MCF 10A (cell line): ENCODE measurements at regions not wholly inside any gene's neighbourhood (a gene's known extent, or its start where the extent isn't known, plus 50 kb on each side); places are given as distances from the start of the nearest gene placed in this dataset.
"Not testable (repeated sequence)": the region's sequence is repeated elsewhere in the genome, so short reads cannot be mapped to it uniquely, and the experiment has no call there.

ENCODE experiments used
- BruUV-seq: library from RNA; stranded (reverse); fragments of 400-500 nt; replicated peaks from 2 replicates; lab custom pipeline; 2021; lab: Mats Ljungman, UMichigan
- CTCF ChIA-PET: fragments of 300-600 bp; sonication (Branson Sonifier 250); formaldehyde crosslinking; extraction: SDS; loops from one replicate; lab custom pipeline; 2021; ENCODE audit warnings: antibody characterized with exemption, inconsistent platforms; lab: Yijun Ruan, JAX
- POLR2A ChIA-PET: fragments of 300-600, 350-650 bp; sonication (Branson Sonifier 250); formaldehyde crosslinking; extraction: SDS; loops from one replicate; lab custom pipeline; 2020; ENCODE audit warnings: antibody characterized with exemption, inconsistent platforms; lab: Yijun Ruan, JAX
- DNase-seq: peaks from one replicate; pipeline ENCODE4 v3.0.0-alpha.2; 2018; ENCODE audit not compliant: unreplicated experiment
- H3K27ac Mint-ChIP-seq: one replicate; pipeline ENCODE4 v1.8.0; 2022; ENCODE audit warnings: mild to moderate bottlenecking, low read depth, mixed read lengths; ENCODE audit not compliant: unreplicated experiment
- H3K27me3 Mint-ChIP-seq: one replicate; pipeline ENCODE4 v1.8.0; 2022; ENCODE audit warnings: mixed read lengths; ENCODE audit not compliant: insufficient read depth, unreplicated experiment
- H3K36me3 Mint-ChIP-seq: one replicate; pipeline ENCODE4 v1.8.0; 2022; ENCODE audit warnings: mild to moderate bottlenecking, moderate library complexity, mixed read lengths; ENCODE audit not compliant: insufficient read depth, unreplicated experiment
- H3K4me1 Mint-ChIP-seq: one replicate; pipeline ENCODE4 v1.8.0; 2022; ENCODE audit warnings: mixed read lengths; ENCODE audit not compliant: insufficient read depth, unreplicated experiment
- H3K4me3 Mint-ChIP-seq: one replicate; pipeline ENCODE4 v1.8.0; 2022; ENCODE audit warnings: mild to moderate bottlenecking, moderate library complexity, mixed read lengths; ENCODE audit not compliant: unreplicated experiment
- H3K9me3 Mint-ChIP-seq: one replicate; pipeline ENCODE4 v1.8.0; 2022; ENCODE audit warnings: mixed read lengths; ENCODE audit not compliant: unreplicated experiment
- intact Hi-C: fragments of 100-400 bp; cut with micrococcal nuclease; formaldehyde crosslinking; loops from 2 replicates; pipeline ENCODE4 v1.14.1; 2022
- TF ChIP-seq, protein P1 (sequence below): fragments of 200-600 bp; IDR thresholded peaks from one replicate; pipeline ENCODE4 v1.8.0; 2022; ENCODE audit warnings: antibody characterized with exemption, mild to moderate bottlenecking; ENCODE audit not compliant: unreplicated experiment

- H3K9me3 Mint-ChIP-seq = no peaks in the 10 kb centered on the region
- BruUV-seq = no TSS peak
- TF ChIP-seq, protein P1, sequence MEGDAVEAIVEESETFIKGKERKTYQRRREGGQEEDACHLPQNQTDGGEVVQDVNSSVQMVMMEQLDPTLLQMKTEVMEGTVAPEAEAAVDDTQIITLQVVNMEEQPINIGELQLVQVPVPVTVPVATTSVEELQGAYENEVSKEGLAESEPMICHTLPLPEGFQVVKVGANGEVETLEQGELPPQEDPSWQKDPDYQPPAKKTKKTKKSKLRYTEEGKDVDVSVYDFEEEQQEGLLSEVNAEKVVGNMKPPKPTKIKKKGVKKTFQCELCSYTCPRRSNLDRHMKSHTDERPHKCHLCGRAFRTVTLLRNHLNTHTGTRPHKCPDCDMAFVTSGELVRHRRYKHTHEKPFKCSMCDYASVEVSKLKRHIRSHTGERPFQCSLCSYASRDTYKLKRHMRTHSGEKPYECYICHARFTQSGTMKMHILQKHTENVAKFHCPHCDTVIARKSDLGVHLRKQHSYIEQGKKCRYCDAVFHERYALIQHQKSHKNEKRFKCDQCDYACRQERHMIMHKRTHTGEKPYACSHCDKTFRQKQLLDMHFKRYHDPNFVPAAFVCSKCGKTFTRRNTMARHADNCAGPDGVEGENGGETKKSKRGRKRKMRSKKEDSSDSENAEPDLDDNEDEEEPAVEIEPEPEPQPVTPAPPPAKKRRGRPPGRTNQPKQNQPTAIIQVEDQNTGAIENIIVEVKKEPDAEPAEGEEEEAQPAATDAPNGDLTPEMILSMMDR = no peak
- POLR2A ChIA-PET = interaction anchor here (0.7 kb wide), 1 partner anchor 85 kb away, joined by 3 read pairs; no protein-coding TSS in a partner anchor
- CTCF ChIA-PET = no interaction called here
- H3K27me3 Mint-ChIP-seq = no peaks in the 10 kb centered on the region
- H3K4me1 Mint-ChIP-seq = peaks cover 5% of the 10 kb centered on the region
- intact Hi-C loops = no loop called here
- no peak for DNase-seq
- H3K36me3 Mint-ChIP-seq = no peaks in the 10 kb centered on the region
- H3K27ac Mint-ChIP-seq = no peak overlapping the region
- no peak overlapping the region for H3K4me3 Mint-ChIP-seq
Measured at GRCh38 chr6:112910256-112910655, 563.1 kb downstream of the RFPL4B start.

DNA sequence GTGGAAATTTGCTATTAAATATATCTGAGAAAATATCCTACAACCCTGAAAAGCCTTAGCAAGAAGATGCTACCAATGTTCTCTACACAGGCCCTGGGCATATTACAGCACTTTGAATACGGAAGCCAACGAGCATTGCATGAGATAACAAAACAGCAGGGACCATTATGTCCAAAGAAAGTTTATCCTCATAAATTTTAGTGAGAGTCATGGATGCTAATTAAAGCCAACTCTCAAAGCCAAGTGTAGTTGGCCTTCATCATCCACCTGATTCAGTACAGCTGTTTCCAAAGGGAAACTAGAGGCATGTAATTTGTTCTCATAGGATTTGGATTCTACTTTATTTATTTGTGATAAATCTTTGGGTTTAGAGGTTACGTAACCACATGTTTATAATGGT, 564.8 kb downstream of the RFPL4B start:
- POLR2A ChIA-PET = interaction anchor here (0.6 kb wide), 1 partner anchor 160 kb away, joined by 3 read pairs; no protein-coding TSS in a partner anchor
- Mint-ChIP-seq H3K36me3 (no peaks in the 10 kb centered on the region), H3K27ac (no peak overlapping the region), H3K9me3 (no peaks in the 10 kb centered on the region), H3K27me3 (no peaks in the 10 kb centered on the region), H3K4me3 (no peak overlapping the region), H3K4me1 (peaks cover 5% of the 10 kb centered on the region)
- intact Hi-C loops = no loop called here
- TF ChIP-seq, protein P1 = no peak
- BruUV-seq = no TSS peak
- no peak for DNase-seq
- CTCF ChIA-PET = interaction anchor here (0.6 kb wide), 1 partner anchor 965 kb away, joined by 3 read pairs; no protein-coding TSS in a partner anchor

GRCh38 chr6:112912416-112913101, 565.4 kb downstream of the RFPL4B start:
- no peak overlapping the region for H3K4me3 Mint-ChIP-seq
- no peaks in the 10 kb centered on the region for H3K36me3 Mint-ChIP-seq
- TF ChIP-seq, protein P1 = no peak
- no TSS peak for BruUV-seq
- intact Hi-C loops = no loop called here
- H3K9me3 Mint-ChIP-seq = no peaks in the 10 kb centered on the region
- H3K4me1 Mint-ChIP-seq = peaks cover 5% of the 10 kb centered on the region
- H3K27me3 Mint-ChIP-seq = no peaks in the 10 kb centered on the region
- ChIA-PET CTCF (interaction anchor here (0.6 kb wide), 1 partner anchor 965 kb away, joined by 3 read pairs; no protein-coding TSS in a partner anchor), POLR2A (interaction anchor here (0.6 kb wide), 1 partner anchor 159 kb away, joined by 3 read pairs; no protein-coding TSS in a partner anchor)
- no peak for DNase-seq
- H3K27ac Mint-ChIP-seq = no peak overlapping the region

- H3K27me3 Mint-ChIP-seq, BruUV-seq, CTCF ChIA-PET, H3K4me3 Mint-ChIP-seq, H3K36me3 Mint-ChIP-seq, DNase-seq, intact Hi-C loops, H3K4me1 Mint-ChIP-seq, POLR2A ChIA-PET, H3K27ac Mint-ChIP-seq: not testable (repeated sequence)
- H3K9me3 Mint-ChIP-seq = peaks cover 12% of the 10 kb centered on the region
Measured at GRCh38 chr6:112919744-112920143, 572.6 kb downstream of the RFPL4B start.
